ENCODE measurements at regions not wholly inside any gene's neighbourhood (a gene's known extent, or its start where the extent isn't known, plus 50 kb on each side); places are given as distances from the start of the nearest gene placed in this dataset.

GRCh38 chr1:229792012-229792975 lies 166.2 kb downstream of the URB2 start:
- 0 out of 2 replicates have a peak, but pooled peaks cover 3% of the 10 kb centered on the region for H3K9me3 Mint-ChIP-seq
- no peaks in the 10 kb centered on the region; the same call in none of the 2 replicates for H3K27me3 Mint-ChIP-seq (ENCODE audit: insufficient read depth)
- DNase-seq = no peak
- no peaks in the 10 kb centered on the region for H3K36me3 Mint-ChIP-seq (ENCODE audit: low read depth)
- no peaks in the 10 kb centered on the region for H3K4me1 Mint-ChIP-seq (ENCODE audit: low read depth)
- TF ChIP-seq CTCF (IDR thresholded peaks at IDR 0.05) = no peak
- H3K4me3 Mint-ChIP-seq = no peak overlapping the region
- H3K27ac Mint-ChIP-seq = no peak overlapping the region

- no peak overlapping the region for H3K27ac Mint-ChIP-seq
- H3K4me1 Mint-ChIP-seq (ENCODE audit: low read depth) = no peaks in the 10 kb centered on the region
- H3K27me3 Mint-ChIP-seq (ENCODE audit: insufficient read depth) = peaks cover 2% of the 10 kb centered on the region
- no peak for TF ChIP-seq CTCF (IDR thresholded peaks at IDR 0.05)
- H3K4me3 Mint-ChIP-seq = no peak overlapping the region
- H3K36me3 Mint-ChIP-seq (ENCODE audit: low read depth) = no peaks in the 10 kb centered on the region
- DNase-seq = no peak
- 0 out of 2 replicates have a peak, but pooled peaks cover 3% of the 10 kb centered on the region for H3K9me3 Mint-ChIP-seq
These were observed 167.4 kb downstream of the URB2 start for GRCh38 chr1:229793488-229793887.

- no peak for TF ChIP-seq CTCF (IDR thresholded peaks at IDR 0.05)
- peaks cover 2% of the 10 kb centered on the region for H3K27me3 Mint-ChIP-seq (ENCODE audit: insufficient read depth)
- H3K27ac Mint-ChIP-seq = no peak overlapping the region
- no peak for DNase-seq
- no peaks in the 10 kb centered on the region; the same call in 1 of the 2 replicates for H3K9me3 Mint-ChIP-seq
- H3K4me3 Mint-ChIP-seq = no peak overlapping the region
- H3K4me1 Mint-ChIP-seq (ENCODE audit: low read depth) = no peaks in the 10 kb centered on the region
- no peaks in the 10 kb centered on the region for H3K36me3 Mint-ChIP-seq (ENCODE audit: low read depth)
These were observed 172.5 kb downstream of the URB2 start for GRCh38 chr1:229798558-229798957.

GRCh38 chr1:229803626-229804217 lies 177.7 kb downstream of the URB2 start:
- no peak overlapping the region for H3K27ac Mint-ChIP-seq
- no peaks in the 10 kb centered on the region; the same call in 1 of the 2 replicates for H3K27me3 Mint-ChIP-seq (ENCODE audit: insufficient read depth)
- no peak for DNase-seq
- TF ChIP-seq CTCF (IDR thresholded peaks at IDR 0.05) = no peak
- peaks cover 18% of the 10 kb centered on the region; the same call in 1 of the 2 replicates for H3K9me3 Mint-ChIP-seq
- no peaks in the 10 kb centered on the region for H3K36me3 Mint-ChIP-seq (ENCODE audit: low read depth)
- H3K4me1 Mint-ChIP-seq (ENCODE audit: low read depth) = no peaks in the 10 kb centered on the region
- no peak overlapping the region for H3K4me3 Mint-ChIP-seq

- no peaks in the 10 kb centered on the region; the same call in 1 of the 2 replicates for H3K27me3 Mint-ChIP-seq (ENCODE audit: insufficient read depth)
- H3K36me3 Mint-ChIP-seq (ENCODE audit: low read depth) = no peaks in the 10 kb centered on the region
- H3K4me3 Mint-ChIP-seq = no peak overlapping the region
- H3K27ac Mint-ChIP-seq = no peak overlapping the region
- DNase-seq = no peak
- no peak for TF ChIP-seq CTCF (IDR thresholded peaks at IDR 0.05)
- H3K9me3 Mint-ChIP-seq = peaks cover 34% of the 10 kb centered on the region
- no peaks in the 10 kb centered on the region for H3K4me1 Mint-ChIP-seq (ENCODE audit: low read depth)
These were observed 182.2 kb downstream of the URB2 start for GRCh38 chr1:229808272-229808671.

Measured in HFFc6 (cell line).